Breast epithelium (tissue), 3 donors: ENCODE measurements at regions not wholly inside any gene's neighbourhood (a gene's known extent, or its start where the extent isn't known, plus 50 kb on each side); places are given as distances from the start of the nearest gene placed in this dataset.
"Not testable (repeated sequence)": the region's sequence is repeated elsewhere in the genome, so short reads cannot be mapped to it uniquely, and the experiment has no call there.

Experiments used
- POLR2A ChIP-seq: fragments of 450-650 bp; IDR thresholded peaks from one replicate; pipeline ENCODE4 v1.6.1; 2016; ENCODE audit warnings: antibody characterized with exemption, mild to moderate bottlenecking, moderate library complexity
- POLR2AphosphoS5 ChIP-seq, 3 donors: sonication (generic); formaldehyde crosslinking; IDR thresholded peaks; one replicate each; pipeline ENCODE4 v1.6.1; 2017; ENCODE audit warnings: antibody characterized with exemption in 3 of 3
- TF ChIP-seq, protein P1 (sequence below), 3 donors: fragments of 450-650 bp; IDR thresholded peaks; one replicate each; pipeline ENCODE4 v1.5.1; 2016 to 2017; ENCODE audit warnings: antibody characterized with exemption in 3 of 3, mild to moderate bottlenecking in 3 of 3, moderate library complexity in 3 of 3

DNA sequence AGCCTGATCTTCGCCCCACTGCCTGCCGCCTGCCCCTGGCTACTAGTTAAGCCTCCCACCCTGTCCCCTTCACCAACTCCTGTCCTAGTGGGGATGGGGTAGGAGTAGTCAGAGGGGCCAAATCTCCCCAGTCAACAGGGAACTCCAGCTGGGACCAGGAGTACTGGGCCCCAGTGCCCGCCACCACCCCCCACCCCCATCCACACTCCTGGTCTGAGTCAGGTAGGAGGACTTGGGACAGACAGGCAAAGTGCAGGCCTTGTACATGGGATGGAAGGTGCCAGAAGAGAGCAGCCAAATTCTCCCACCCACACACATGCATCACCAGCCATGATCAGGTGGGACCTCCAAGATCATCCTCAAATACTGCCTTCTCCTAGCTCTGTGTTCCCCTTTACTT lies 128.4 kb downstream of the POTEG start:
- TF ChIP-seq, protein P1, sequence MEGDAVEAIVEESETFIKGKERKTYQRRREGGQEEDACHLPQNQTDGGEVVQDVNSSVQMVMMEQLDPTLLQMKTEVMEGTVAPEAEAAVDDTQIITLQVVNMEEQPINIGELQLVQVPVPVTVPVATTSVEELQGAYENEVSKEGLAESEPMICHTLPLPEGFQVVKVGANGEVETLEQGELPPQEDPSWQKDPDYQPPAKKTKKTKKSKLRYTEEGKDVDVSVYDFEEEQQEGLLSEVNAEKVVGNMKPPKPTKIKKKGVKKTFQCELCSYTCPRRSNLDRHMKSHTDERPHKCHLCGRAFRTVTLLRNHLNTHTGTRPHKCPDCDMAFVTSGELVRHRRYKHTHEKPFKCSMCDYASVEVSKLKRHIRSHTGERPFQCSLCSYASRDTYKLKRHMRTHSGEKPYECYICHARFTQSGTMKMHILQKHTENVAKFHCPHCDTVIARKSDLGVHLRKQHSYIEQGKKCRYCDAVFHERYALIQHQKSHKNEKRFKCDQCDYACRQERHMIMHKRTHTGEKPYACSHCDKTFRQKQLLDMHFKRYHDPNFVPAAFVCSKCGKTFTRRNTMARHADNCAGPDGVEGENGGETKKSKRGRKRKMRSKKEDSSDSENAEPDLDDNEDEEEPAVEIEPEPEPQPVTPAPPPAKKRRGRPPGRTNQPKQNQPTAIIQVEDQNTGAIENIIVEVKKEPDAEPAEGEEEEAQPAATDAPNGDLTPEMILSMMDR (IDR thresholded peaks at IDR 0.05): not testable (repeated sequence)
- TF ChIP-seq POLR2A; POLR2AphosphoS5 (IDR thresholded peaks at IDR 0.05): not testable (repeated sequence)
